Neural cell (in vitro differentiated cells): ENCODE measurements at regions not wholly inside any gene's neighbourhood (a gene's known extent, or its start where the extent isn't known, plus 50 kb on each side); places are given as distances from the start of the nearest gene placed in this dataset.
"Not testable (repeated sequence)": the region's sequence is repeated elsewhere in the genome, so short reads cannot be mapped to it uniquely, and the experiment has no call there.

Source experiments
- CTCF ChIP-seq: fragments of 450-650 bp; IDR thresholded peaks from 2 replicates; pipeline ENCODE4 v1.5.1; 2014; ENCODE audit warnings: antibody characterized with exemption, mild to moderate bottlenecking, moderate library complexity; ENCODE audit not compliant: poor library complexity, severe bottlenecking
- EP300 ChIP-seq: fragments of 450-650 bp; conservative IDR thresholded peaks from 2 replicates; pipeline ENCODE4 v1.6.1; 2014; ENCODE audit warnings: antibody characterized with exemption, mild to moderate bottlenecking, moderate library complexity; ENCODE audit not compliant: poor library complexity, severe bottlenecking
- EZH2 ChIP-seq: fragments of 200-600, 300-800 bp; shearing (Covaris generic), sonication (generic); IDR thresholded peaks from 2 replicates; pipeline ENCODE4 v1.6.1; 2014; ENCODE audit warnings: antibody characterized with exemption, low read length, borderline replicate concordance, mild to moderate bottlenecking; ENCODE audit not compliant: insufficient read depth, poor library complexity, severe bottlenecking
- MXI1 ChIP-seq: fragments of 450-650 bp; conservative IDR thresholded peaks from 2 replicates; pipeline ENCODE4 v1.6.1; 2014; ENCODE audit warnings: antibody characterized with exemption, mild to moderate bottlenecking; ENCODE audit not compliant: poor library complexity, severe bottlenecking
- POLR2AphosphoS5 ChIP-seq: IDR thresholded peaks from 2 replicates; pipeline ENCODE4 v1.6.1; 2012
- RAD21 ChIP-seq: fragments of 450-650 bp; conservative IDR thresholded peaks from 2 replicates; pipeline ENCODE4 v1.6.1; 2014; ENCODE audit warnings: antibody characterized with exemption, mild to moderate bottlenecking, moderate library complexity
- REST ChIP-seq: IDR thresholded peaks from 2 replicates; pipeline ENCODE4 v1.6.1; 2012; ENCODE audit warnings: borderline replicate concordance
- TAF1 ChIP-seq: IDR thresholded peaks from 2 replicates; pipeline ENCODE4 v1.6.1; 2012; ENCODE audit warnings: low read depth

GRCh38 chr5:99478450-99478849, 549.6 kb upstream of the CHD1 start:
- not testable (repeated sequence) for TF ChIP-seq CTCF, EZH2, TAF1, EP300, MXI1, POLR2AphosphoS5, REST, RAD21
